ENCODE measurements at regions not wholly inside any gene's neighbourhood (a gene's known extent, or its start where the extent isn't known, plus 50 kb on each side); places are given as distances from the start of the nearest gene placed in this dataset.

DNA sequence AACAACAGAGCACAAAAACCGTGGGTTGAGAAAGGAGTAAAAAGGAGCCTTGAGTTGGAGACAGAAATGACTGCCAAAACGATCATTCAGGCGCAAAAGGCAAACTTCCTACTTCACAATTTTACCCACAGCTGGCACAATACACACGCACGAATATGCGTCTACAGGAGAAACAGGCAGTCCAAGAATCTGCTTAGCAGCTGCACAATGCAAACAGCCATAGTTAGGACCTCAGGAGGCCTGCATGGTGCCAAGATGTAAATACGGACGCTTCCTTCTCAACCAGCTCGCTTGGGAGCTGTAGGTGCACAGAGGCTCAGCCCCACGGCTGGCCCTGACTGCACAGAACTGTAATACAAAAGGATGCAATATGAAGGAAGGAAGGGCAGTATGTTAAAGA lies 250.1 kb upstream of the CAND1 start:
- Histone ChIP-seq H3K79me2 (ENCODE audit: control insufficient read depth, insufficient read depth, low read length) (no peaks in the 10 kb centered on the region), H3K27me3 (ENCODE audit: control insufficient read depth, extremely low read depth, insufficient read depth, low read length) (no peaks in the 10 kb centered on the region), H3K4me3 (ENCODE audit: control insufficient read depth in 2 of 3, extremely low read depth in 1 of 3, insufficient read depth in 2 of 3, low read depth in 1 of 3, low read length in 3 of 3) (peak overlapping the region in 2 of 3 experiments; percentile 11 to 22), H3K9me3 (ENCODE audit: control insufficient read depth, low read depth, low read length) (no peaks in the 10 kb centered on the region), H3K4me2 (ENCODE audit: control insufficient read depth, extremely low read depth, insufficient read depth, low read depth, low read length) (peak overlapping the region; percentile 87), H3K27ac (ENCODE audit: control insufficient read depth, insufficient read depth, low read length) (no peak overlapping the region), H4K20me1 (ENCODE audit: control insufficient read depth, extremely low read depth, insufficient read depth, low read length) (no peaks in the 10 kb centered on the region), H3K4me1 (ENCODE audit: control insufficient read depth, extremely low read depth, insufficient read depth, low read length) (peaks cover 7% of the 10 kb centered on the region), H3K9ac (ENCODE audit: control insufficient read depth, extremely low read depth, insufficient read depth, low read length) (no peak overlapping the region), H3K36me3 (ENCODE audit: control insufficient read depth in 2 of 2, extremely low read depth in 1 of 2, insufficient read depth in 2 of 2, low read length in 2 of 2) (no peaks in the 10 kb centered on the region), H3K9me1 (ENCODE audit: control insufficient read depth, extremely low read depth, insufficient read depth, low read length) (peaks cover 2% of the 10 kb centered on the region), H2AFZ (ENCODE audit: control insufficient read depth, low read length) (peak overlapping the region; percentile 80)
- peak; percentile 78 for FAIRE-seq
- dilution Hi-C loops (cut with MboI; ENCODE audit: extremely low pct_ligation_motif_present, low sequenced_read_pairs), result no loop called here
- DNase-seq (ENCODE audit: low read depth, low spot score), result no peak
- TF ChIP-seq EZH2 (IDR thresholded peaks at IDR 0.05; ENCODE audit: low read length), result no peak
- TF ChIP-seq, protein P1, sequence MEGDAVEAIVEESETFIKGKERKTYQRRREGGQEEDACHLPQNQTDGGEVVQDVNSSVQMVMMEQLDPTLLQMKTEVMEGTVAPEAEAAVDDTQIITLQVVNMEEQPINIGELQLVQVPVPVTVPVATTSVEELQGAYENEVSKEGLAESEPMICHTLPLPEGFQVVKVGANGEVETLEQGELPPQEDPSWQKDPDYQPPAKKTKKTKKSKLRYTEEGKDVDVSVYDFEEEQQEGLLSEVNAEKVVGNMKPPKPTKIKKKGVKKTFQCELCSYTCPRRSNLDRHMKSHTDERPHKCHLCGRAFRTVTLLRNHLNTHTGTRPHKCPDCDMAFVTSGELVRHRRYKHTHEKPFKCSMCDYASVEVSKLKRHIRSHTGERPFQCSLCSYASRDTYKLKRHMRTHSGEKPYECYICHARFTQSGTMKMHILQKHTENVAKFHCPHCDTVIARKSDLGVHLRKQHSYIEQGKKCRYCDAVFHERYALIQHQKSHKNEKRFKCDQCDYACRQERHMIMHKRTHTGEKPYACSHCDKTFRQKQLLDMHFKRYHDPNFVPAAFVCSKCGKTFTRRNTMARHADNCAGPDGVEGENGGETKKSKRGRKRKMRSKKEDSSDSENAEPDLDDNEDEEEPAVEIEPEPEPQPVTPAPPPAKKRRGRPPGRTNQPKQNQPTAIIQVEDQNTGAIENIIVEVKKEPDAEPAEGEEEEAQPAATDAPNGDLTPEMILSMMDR (optimal IDR thresholded peaks at IDR 0.05 in 1 of 3, IDR thresholded peaks at IDR 0.05 in 1 of 3, conservative IDR thresholded peaks at IDR 0.05 in 1 of 3; ENCODE audit: extremely low read depth in 1 of 3, insufficient read depth in 2 of 3, low read length in 3 of 3), result no peak

DNA sequence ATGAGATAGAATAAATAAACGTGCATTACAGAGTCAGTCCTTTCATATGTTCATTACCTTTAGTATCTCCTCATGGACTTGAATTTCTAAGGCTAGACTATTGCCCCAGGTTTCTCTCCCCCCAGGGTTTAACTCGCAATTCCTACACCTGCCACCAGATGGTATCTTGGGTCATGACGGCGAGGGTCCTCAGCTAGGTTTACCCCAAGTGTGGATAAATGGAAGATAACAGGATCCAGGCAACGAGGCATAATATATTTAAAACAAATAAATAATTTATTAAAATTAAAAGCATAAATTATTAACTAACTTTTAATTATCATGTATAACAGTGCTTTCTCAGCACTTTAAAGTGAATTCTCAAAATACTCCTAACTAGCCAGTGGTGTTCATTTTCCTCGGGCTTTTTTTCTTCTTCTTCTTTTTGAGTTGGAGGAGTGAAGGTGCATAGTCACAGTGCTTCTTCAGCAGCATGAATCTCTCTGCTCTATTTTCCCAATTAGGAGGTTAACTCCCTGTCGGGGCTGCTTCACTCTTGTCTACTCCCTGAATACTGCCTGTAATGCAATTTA lies 243.5 kb upstream of the CAND1 start:
- no peak overlapping the region for H3K27ac ChIP-seq (ENCODE audit: control insufficient read depth, insufficient read depth, low read length)
- dilution Hi-C loops (cut with MboI; ENCODE audit: extremely low pct_ligation_motif_present, low sequenced_read_pairs), result no loop called here
- no peak overlapping the region for H3K4me2 ChIP-seq (ENCODE audit: control insufficient read depth, extremely low read depth, insufficient read depth, low read depth, low read length)
- H3K9me3 ChIP-seq (ENCODE audit: control insufficient read depth, low read depth, low read length), result no peaks in the 10 kb centered on the region
- H3K79me2 ChIP-seq (ENCODE audit: control insufficient read depth, insufficient read depth, low read length), result no peaks in the 10 kb centered on the region
- H3K4me1 ChIP-seq (ENCODE audit: control insufficient read depth, extremely low read depth, insufficient read depth, low read length), result no peaks in the 10 kb centered on the region
- H3K27me3 ChIP-seq (ENCODE audit: control insufficient read depth, extremely low read depth, insufficient read depth, low read length), result no peaks in the 10 kb centered on the region
- TF ChIP-seq EZH2 (IDR thresholded peaks at IDR 0.05; ENCODE audit: low read length), result no peak
- TF ChIP-seq, protein P1 (optimal IDR thresholded peaks at IDR 0.05 in 1 of 3, IDR thresholded peaks at IDR 0.05 in 1 of 3, conservative IDR thresholded peaks at IDR 0.05 in 1 of 3; ENCODE audit: extremely low read depth in 1 of 3, insufficient read depth in 2 of 3, low read length in 3 of 3), result peak; percentile 66 to 81 (median 76)
- H3K36me3 ChIP-seq (ENCODE audit: control insufficient read depth in 2 of 2, extremely low read depth in 1 of 2, insufficient read depth in 2 of 2, low read length in 2 of 2), result no peaks in the 10 kb centered on the region
- H3K4me3 ChIP-seq (ENCODE audit: control insufficient read depth in 2 of 3, extremely low read depth in 1 of 3, insufficient read depth in 2 of 3, low read depth in 1 of 3, low read length in 3 of 3), result no peak overlapping the region
- H3K9ac ChIP-seq (ENCODE audit: control insufficient read depth, extremely low read depth, insufficient read depth, low read length), result no peak overlapping the region
- no peaks in the 10 kb centered on the region for H4K20me1 ChIP-seq (ENCODE audit: control insufficient read depth, extremely low read depth, insufficient read depth, low read length)
- DNase-seq (ENCODE audit: low read depth, low spot score) (no peak), FAIRE-seq (peak; percentile 57)
- no peaks in the 10 kb centered on the region for H3K9me1 ChIP-seq (ENCODE audit: control insufficient read depth, extremely low read depth, insufficient read depth, low read length)
- H2AFZ ChIP-seq (ENCODE audit: control insufficient read depth, low read length), result no peak overlapping the region

All from keratinocyte (primary cell).